SK-N-DZ (cell line): ENCODE measurements at regions not wholly inside any gene's neighbourhood (a gene's known extent, or its start where the extent isn't known, plus 50 kb on each side); places are given as distances from the start of the nearest gene placed in this dataset.
"Not testable (repeated sequence)": the region's sequence is repeated elsewhere in the genome, so short reads cannot be mapped to it uniquely, and the experiment has no call there.

ENCODE experiments used
- DNase-seq: peaks from one replicate; pipeline ENCODE4 v3.0.0-alpha.2; 2015; ENCODE audit warnings: low spot score

- DNase-seq: no peak
These were observed 1268.2 kb downstream of the SLITRK1 start for GRCh38 chr13:82614086-82614485.

- no peak for DNase-seq
These were observed 1276.3 kb downstream of the SLITRK1 start for GRCh38 chr13:82606008-82606407.

- no peak for DNase-seq
These were observed 1284.5 kb downstream of the SLITRK1 start for GRCh38 chr13:82597747-82598146.

- no peak for DNase-seq
These were observed 1289.0 kb downstream of the SLITRK1 start for GRCh38 chr13:82593239-82593638.

- no peak for DNase-seq
These were observed 1310.6 kb downstream of the SLITRK1 start for GRCh38 chr13:82571653-82572052.

- DNase-seq: no peak
These were observed 1312.7 kb downstream of the SLITRK1 start for GRCh38 chr13:82569581-82569980.

- DNase-seq: no peak
These were observed 1315.4 kb downstream of the SLITRK1 start for GRCh38 chr13:82566864-82567263.

- DNase-seq: no peak
These were observed 1317.1 kb downstream of the SLITRK1 start for GRCh38 chr13:82565201-82565600.

- no peak for DNase-seq
These were observed 1321.4 kb downstream of the SLITRK1 start for GRCh38 chr13:82560889-82561288.

GRCh38 chr13:82522872-82523271 lies 1359.4 kb downstream of the SLITRK1 start:
- no peak for DNase-seq

GRCh38 chr13:82506805-82507414 lies 1375.4 kb downstream of the SLITRK1 start:
- no peak for DNase-seq

GRCh38 chr13:82501834-82502233 lies 1380.4 kb downstream of the SLITRK1 start:
- DNase-seq: no peak

GRCh38 chr13:82480415-82480814 lies 1401.9 kb downstream of the SLITRK1 start:
- no peak for DNase-seq

GRCh38 chr13:82477436-82477835 lies 1404.8 kb downstream of the SLITRK1 start:
- no peak for DNase-seq

- no peak for DNase-seq
These were observed 1414.6 kb downstream of the SLITRK1 start for GRCh38 chr13:82467626-82468025.

GRCh38 chr13:82459575-82459974 lies 1422.7 kb downstream of the SLITRK1 start:
- not testable (repeated sequence) for DNase-seq

GRCh38 chr13:82458169-82458568 lies 1424.1 kb downstream of the SLITRK1 start:
- DNase-seq: no peak

- not testable (repeated sequence) for DNase-seq
These were observed 1424.7 kb downstream of the SLITRK1 start for GRCh38 chr13:82457548-82457947.

- DNase-seq: no peak
These were observed 1434.7 kb downstream of the SLITRK1 start for GRCh38 chr13:82447416-82448077.

GRCh38 chr13:82439159-82439904 lies 1442.9 kb downstream of the SLITRK1 start:
- no peak for DNase-seq

GRCh38 chr13:82438320-82438719 lies 1444.0 kb downstream of the SLITRK1 start:
- DNase-seq: no peak

GRCh38 chr13:82436099-82436585 lies 1446.1 kb downstream of the SLITRK1 start:
- no peak for DNase-seq

GRCh38 chr13:82432949-82433348 lies 1449.3 kb downstream of the SLITRK1 start:
- no peak for DNase-seq
